ENCODE measurements at regions not wholly inside any gene's neighbourhood (a gene's known extent, or its start where the extent isn't known, plus 50 kb on each side); places are given as distances from the start of the nearest gene placed in this dataset.

- TF ChIP-seq FOXK2 (IDR thresholded peaks at IDR 0.05) (no peak), FOXM1 (IDR thresholded peaks at IDR 0.05; ENCODE audit: borderline replicate concordance) (no peak), PKNOX1 (IDR thresholded peaks at IDR 0.05) (no peak), ARNT (IDR thresholded peaks at IDR 0.05) (no peak), SP1 (IDR thresholded peaks at IDR 0.05) (no peak), BHLHE40 (IDR thresholded peaks at IDR 0.05; ENCODE audit: borderline replicate concordance) (no peak), ELF4 (IDR thresholded peaks at IDR 0.05) (no peak)
Observed at GRCh38 chr22:19576460-19577421, 52.5 kb upstream of the CLDN5 start.

All from HEK293T (cell line).